Muscle of leg (tissue), 3 donors: ENCODE measurements at regions not wholly inside any gene's neighbourhood (a gene's known extent, or its start where the extent isn't known, plus 50 kb on each side); places are given as distances from the start of the nearest gene placed in this dataset.
A peak's percentile ranks its signal among the peaks of the same experiment; 100 is the strongest.

ENCODE experiments used
- DNase-seq: peaks from one replicate; pipeline ENCODE4 v3.0.0; 2013
- H3K27ac ChIP-seq: one replicate; pipeline ENCODE4 v1.5.1; 2013; ENCODE audit warnings: mild to moderate bottlenecking, low read length, control low read depth
- H3K27me3 ChIP-seq: one replicate; pipeline ENCODE4 v1.6.1; 2013; ENCODE audit warnings: low read length; ENCODE audit not compliant: control insufficient read depth, insufficient read depth
- H3K36me3 ChIP-seq: one replicate; pipeline ENCODE4 v1.6.1; 2013; ENCODE audit warnings: low read length; ENCODE audit not compliant: control insufficient read depth, insufficient read depth
- H3K4me1 ChIP-seq: one replicate; pipeline ENCODE4 v1.6.1; 2013; ENCODE audit warnings: low read length; ENCODE audit not compliant: control insufficient read depth, insufficient read depth
- H3K4me3 ChIP-seq: one replicate; pipeline ENCODE4 v1.5.1; 2013; ENCODE audit warnings: low read length, control low read depth
- H3K9me3 ChIP-seq: replicated peaks from 2 replicates; pipeline ENCODE4 v1.6.1; 2013; ENCODE audit warnings: low read depth, low read length; ENCODE audit not compliant: control insufficient read depth
- WGBS: methylation state at CpG from one replicate; pipeline ENCODE4 v1.1.5; 2013; ENCODE audit warnings: missing lambda C conversion rate; ENCODE audit not compliant: insufficient coverage; 5-methylcytosine and 5-hydroxymethylcytosine counted together

DNA sequence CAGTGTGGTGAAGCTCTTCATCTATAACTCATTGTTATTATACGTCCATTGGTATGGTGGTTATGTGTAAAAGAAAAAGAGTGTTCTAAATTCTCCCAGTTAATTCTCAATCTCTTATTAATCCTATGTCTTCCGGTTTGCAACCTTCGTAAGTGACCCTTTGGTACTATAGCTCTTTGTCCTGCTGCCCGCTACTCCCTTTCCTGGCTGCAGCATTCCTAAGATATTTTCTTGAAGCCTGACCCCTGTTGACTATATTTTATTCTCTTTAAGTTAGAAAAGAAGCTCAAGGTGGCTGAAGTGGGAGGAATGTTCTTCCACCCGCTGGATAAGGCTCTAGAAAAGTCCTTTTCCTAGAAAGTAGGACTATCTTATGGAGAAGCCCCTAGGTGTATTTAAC is 684.8 kb downstream of the SOCS6 start:
- WGBS: no CpG with 5 or more reads among the region's 5 CpGs
- H3K36me3 ChIP-seq: no peaks in the 10 kb centered on the region
- DNase-seq: no peak
- no peaks in the 10 kb centered on the region for H3K27me3 ChIP-seq
- no peak overlapping the region for H3K27ac ChIP-seq
- H3K4me3 ChIP-seq: no peak overlapping the region
- no peaks in the 10 kb centered on the region for H3K4me1 ChIP-seq
- H3K9me3 ChIP-seq: peaks cover 4% of the 10 kb centered on the region

DNA sequence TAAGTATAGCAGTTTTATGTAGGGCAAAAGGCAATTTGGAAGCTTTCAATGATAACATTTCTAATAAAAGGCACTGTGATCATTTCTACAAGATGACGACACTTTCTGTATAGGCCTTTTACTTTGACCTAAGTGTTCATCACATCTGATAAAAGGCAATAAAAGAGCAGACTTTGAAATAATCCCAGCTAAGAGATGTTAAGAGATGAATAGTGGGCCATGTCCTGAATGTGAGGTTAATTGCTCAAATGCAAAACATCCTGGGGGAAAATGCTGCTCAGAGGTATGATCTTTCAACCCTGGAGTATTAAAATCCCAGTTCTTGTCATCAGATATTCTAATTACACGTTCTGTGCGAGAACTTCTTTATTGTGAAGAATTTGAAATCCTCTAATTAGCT is 677.6 kb downstream of the SOCS6 start:
- H3K4me3 ChIP-seq: no peak overlapping the region
- H3K9me3 ChIP-seq: peaks cover 4% of the 10 kb centered on the region
- WGBS: no CpG with 5 or more reads among the region's 3 CpGs
- H3K27me3 ChIP-seq: no peaks in the 10 kb centered on the region
- no peaks in the 10 kb centered on the region for H3K4me1 ChIP-seq
- no peak overlapping the region for H3K27ac ChIP-seq
- no peaks in the 10 kb centered on the region for H3K36me3 ChIP-seq
- DNase-seq: no peak

DNA sequence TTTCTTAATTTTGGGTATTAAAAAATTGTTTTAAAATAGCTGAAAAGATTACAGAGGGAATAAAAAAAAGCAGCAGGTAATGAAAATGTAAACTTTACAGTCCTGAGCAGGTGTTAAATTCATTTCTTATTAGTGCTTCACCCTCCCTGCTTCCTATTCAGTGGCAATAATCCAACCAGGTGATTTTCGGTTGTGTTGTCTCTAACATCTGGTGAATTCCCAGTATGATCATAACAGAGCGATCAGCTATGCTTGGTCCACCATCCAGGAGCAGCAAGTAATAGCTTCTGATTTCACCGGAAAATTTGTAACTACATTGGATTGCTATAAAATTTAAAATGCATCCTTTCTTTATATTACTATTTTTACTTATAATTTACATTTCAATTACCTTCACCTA is 673.1 kb downstream of the SOCS6 start:
- no peak overlapping the region for H3K27ac ChIP-seq
- H3K9me3 ChIP-seq: no peaks in the 10 kb centered on the region
- no peak for DNase-seq
- H3K4me3 ChIP-seq: no peak overlapping the region
- no peaks in the 10 kb centered on the region for H3K27me3 ChIP-seq
- 33% methylated on average over 1 of the region's 3 CpGs for WGBS
- H3K4me1 ChIP-seq: no peaks in the 10 kb centered on the region
- no peaks in the 10 kb centered on the region for H3K36me3 ChIP-seq

DNA sequence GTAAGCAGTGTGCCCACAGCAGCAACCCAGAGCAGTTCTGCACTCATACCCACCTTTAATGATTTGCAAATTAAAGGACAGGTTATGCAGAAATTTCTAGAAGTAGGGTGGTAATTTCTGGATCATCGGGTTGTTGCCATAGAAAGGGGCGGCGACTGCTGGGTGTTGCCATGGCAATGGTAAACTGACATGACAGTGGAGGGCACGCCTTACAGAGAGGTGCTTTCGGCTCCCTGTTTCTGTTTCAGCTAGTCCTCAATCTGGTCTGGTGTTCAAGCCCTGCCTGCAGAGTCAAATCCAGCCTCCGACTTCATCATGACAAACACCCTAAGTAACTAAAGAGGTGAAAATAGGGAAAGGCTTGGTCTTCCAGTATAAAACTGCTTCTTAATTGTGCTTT is 667.7 kb downstream of the SOCS6 start:
- no peaks in the 10 kb centered on the region for H3K9me3 ChIP-seq
- H3K4me3 ChIP-seq: no peak overlapping the region
- no peak overlapping the region for H3K27ac ChIP-seq
- no peaks in the 10 kb centered on the region for H3K36me3 ChIP-seq
- H3K4me1 ChIP-seq: no peaks in the 10 kb centered on the region
- WGBS: 87% methylated on average over 5 of the region's 6 CpGs
- H3K27me3 ChIP-seq: no peaks in the 10 kb centered on the region
- DNase-seq: no peak

DNA sequence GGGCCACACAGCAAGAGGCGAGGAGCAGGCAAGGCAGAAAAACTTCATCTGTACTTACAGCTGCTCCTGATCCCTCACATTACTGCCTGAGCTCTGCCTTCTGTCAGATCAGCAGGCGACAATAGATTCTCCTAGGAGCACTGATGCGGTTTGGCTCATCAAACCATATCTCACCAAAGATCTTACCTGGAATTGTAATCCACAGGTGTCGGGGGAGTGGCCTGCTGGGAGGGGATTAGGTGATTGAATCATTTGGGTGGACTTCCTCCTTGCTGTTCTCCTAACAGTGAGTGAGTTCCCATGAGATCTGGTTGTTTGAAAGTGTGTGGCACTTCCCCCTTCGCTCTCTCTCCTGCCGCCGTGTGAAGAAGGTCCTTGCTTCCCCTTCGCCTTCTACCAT is 647.3 kb downstream of the SOCS6 start:
- no peak overlapping the region for H3K4me3 ChIP-seq
- no peak overlapping the region for H3K27ac ChIP-seq
- H3K27me3 ChIP-seq: no peaks in the 10 kb centered on the region
- WGBS: 86% methylated on average over 4 of the region's 8 CpGs
- H3K4me1 ChIP-seq: no peaks in the 10 kb centered on the region
- H3K9me3 ChIP-seq: no peaks in the 10 kb centered on the region
- DNase-seq: no peak
- no peaks in the 10 kb centered on the region for H3K36me3 ChIP-seq

DNA sequence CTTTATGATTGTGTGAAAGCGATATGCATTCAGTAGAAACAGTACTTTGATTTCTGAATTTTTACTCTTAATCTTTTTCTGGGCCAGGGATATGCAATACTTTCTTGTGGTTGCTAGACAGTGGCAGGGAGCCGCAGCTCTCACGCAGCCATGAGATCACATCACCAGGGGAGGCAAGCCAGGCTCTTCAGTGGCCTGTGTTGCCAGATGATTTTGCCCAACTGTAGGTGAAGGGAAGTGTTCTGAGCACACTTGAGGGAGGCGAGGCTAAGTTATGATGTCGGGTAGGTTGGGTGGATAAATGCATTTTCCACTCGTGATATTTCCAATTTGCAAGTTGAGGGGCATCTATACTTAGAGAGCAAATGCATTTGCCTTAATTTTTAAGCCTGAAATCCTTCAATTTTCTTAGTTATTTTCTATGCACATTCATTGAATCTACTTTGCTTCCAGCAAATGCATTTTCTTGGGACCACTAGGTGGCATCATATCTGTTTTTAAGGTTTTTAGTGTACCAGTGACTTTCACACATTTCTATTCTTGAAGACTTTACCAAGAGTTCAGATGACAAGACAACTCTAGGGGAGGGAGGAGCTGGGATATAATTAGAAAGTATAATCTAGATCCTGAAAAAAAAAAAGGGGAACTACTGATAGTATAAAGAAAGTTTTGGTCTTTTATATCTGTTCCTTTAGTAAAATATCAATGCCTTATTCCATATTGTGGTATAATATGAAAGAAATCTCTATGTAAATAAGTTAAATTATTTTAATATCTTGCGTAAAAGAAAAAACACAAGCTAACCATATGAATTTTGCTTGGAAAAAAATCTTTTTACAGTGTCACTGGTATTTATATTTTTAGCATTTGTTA is 643.3 kb downstream of the SOCS6 start:
- Histone ChIP-seq H3K4me1 (no peaks in the 10 kb centered on the region), H3K27me3 (no peaks in the 10 kb centered on the region), H3K36me3 (no peaks in the 10 kb centered on the region), H3K27ac (no peak overlapping the region), H3K9me3 (no peaks in the 10 kb centered on the region), H3K4me3 (no peak overlapping the region)
- WGBS: 37% methylated on average over 5 of the region's 7 CpGs
- peak; percentile 30 for DNase-seq

DNA sequence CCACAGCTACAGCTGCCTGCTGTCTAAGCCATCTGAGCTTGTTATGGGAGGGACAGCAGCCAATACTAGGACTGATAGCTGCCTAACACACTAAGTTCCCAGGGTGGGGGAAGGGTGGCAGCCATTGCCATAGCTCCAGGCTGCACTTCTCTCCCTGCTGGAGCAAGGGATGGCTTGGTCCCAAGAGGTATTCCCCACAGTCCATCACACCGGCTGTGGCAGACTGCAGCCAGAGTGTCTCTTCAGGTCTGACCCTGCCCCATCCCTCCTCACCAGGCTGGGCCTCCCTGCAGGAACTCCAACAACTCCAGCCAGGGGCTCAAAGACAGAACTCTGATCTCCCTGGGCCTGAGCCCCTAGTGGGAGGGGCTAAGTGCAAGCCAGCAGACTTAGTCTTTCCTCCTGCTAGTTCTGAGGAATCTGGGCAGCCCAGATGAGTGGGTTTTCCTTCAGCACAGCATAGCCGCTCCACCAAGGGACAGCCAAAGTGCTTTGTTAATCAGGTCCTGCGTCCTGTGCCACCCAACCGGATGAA is 632.1 kb downstream of the SOCS6 start:
- 83% methylated on average over 3 of the region's 4 CpGs for WGBS
- no peak overlapping the region for H3K27ac ChIP-seq
- DNase-seq: no peak
- no peaks in the 10 kb centered on the region for H3K27me3 ChIP-seq
- H3K36me3 ChIP-seq: no peaks in the 10 kb centered on the region
- no peaks in the 10 kb centered on the region for H3K4me1 ChIP-seq
- H3K4me3 ChIP-seq: no peak overlapping the region
- peaks cover 9% of the 10 kb centered on the region for H3K9me3 ChIP-seq

DNA sequence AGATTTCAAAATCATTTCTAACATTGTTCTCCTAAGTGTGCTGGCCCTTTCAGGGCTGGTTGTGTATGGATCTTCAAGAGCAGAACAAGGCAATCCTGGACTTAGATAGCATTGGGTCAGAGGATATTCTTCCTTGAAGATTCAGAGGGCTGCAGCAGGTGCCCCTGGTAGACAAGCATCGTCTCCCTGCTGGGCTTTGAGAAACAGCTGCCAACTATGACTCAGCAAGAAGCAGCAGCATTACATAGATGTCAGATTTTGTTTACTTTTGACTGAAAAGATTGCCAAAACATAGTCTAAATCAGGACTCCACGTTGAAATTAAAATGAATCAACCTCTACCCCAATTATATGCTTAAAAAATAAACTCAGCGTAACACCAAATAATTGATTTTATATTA is 618.8 kb downstream of the SOCS6 start:
- H3K36me3 ChIP-seq: no peaks in the 10 kb centered on the region
- no peaks in the 10 kb centered on the region for H3K9me3 ChIP-seq
- 11% methylated on average over 1 of the region's 3 CpGs for WGBS
- H3K27ac ChIP-seq: no peak overlapping the region
- no peak overlapping the region for H3K4me3 ChIP-seq
- no peaks in the 10 kb centered on the region for H3K27me3 ChIP-seq
- DNase-seq: no peak
- H3K4me1 ChIP-seq: no peaks in the 10 kb centered on the region

DNA sequence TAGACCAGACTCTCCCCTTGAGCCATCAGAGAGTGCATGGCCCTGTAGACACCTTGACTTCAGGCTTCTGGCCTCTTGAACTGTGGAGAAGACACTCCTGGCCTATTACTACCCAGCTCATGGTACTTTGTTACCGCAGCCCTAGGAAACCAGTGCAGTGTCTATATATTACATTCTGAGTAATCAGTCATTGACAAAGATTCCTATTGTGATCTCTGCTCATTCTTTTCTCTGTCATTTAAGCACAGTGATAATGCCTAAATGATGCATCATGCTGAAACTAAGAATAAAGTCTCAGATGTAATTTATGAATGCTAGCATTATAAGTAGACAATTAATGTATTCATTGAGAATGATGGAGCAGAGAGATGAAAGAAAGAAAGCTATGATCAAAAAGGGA is 603.5 kb downstream of the SOCS6 start:
- peaks cover 2% of the 10 kb centered on the region for H3K9me3 ChIP-seq
- H3K4me1 ChIP-seq: no peaks in the 10 kb centered on the region
- no peak for DNase-seq
- no peak overlapping the region for H3K27ac ChIP-seq
- H3K36me3 ChIP-seq: no peaks in the 10 kb centered on the region
- no peaks in the 10 kb centered on the region for H3K27me3 ChIP-seq
- no peak overlapping the region for H3K4me3 ChIP-seq
- 60% methylated on average over 1 of the region's 1 CpG for WGBS

DNA sequence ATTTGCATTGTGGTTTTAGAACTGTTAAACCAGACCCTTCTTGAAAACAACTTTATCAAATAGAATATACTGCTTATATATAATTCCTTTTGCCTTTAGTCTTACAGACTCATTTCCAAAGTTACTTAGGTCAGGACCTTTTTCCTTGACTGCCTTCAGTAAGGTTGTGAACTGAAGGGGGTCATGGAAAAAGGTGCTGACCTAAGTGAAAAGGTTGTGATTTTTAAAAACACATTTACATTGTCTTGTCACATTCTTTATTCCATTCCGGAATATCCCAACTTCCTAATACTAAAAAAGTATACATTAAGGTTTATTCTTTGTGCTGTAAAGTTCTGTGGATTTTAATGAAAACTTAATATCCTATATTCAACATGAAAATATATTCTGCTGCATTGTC is 581.4 kb downstream of the SOCS6 start:
- WGBS: no CpG with 5 or more reads among the region's 1 CpG
- Histone ChIP-seq H3K4me1 (no peaks in the 10 kb centered on the region), H3K36me3 (no peaks in the 10 kb centered on the region), H3K27me3 (no peaks in the 10 kb centered on the region), H3K27ac (no peak overlapping the region), H3K4me3 (no peak overlapping the region), H3K9me3 (peaks cover 6% of the 10 kb centered on the region)
- DNase-seq: no peak
